IPS-20b (cell line): ENCODE measurements at regions not wholly inside any gene's neighbourhood (a gene's known extent, or its start where the extent isn't known, plus 50 kb on each side); places are given as distances from the start of the nearest gene placed in this dataset.
A peak's percentile ranks its signal among the peaks of the same experiment; 100 is the strongest.
"Not testable (repeated sequence)": the region's sequence is repeated elsewhere in the genome, so short reads cannot be mapped to it uniquely, and the experiment has no call there.

Source experiments
- H3K27ac ChIP-seq: one replicate; pipeline ENCODE4 v1.5.1; 2013; ENCODE audit warnings: low read length
- H3K27me3 ChIP-seq: 2 replicates; pipeline ENCODE4 v1.6.1; 2013; ENCODE audit warnings: mild to moderate bottlenecking, low read length, inconsistent platforms; ENCODE audit not compliant: insufficient read depth
- H3K36me3 ChIP-seq: 2 replicates; pipeline ENCODE4 v1.6.1; 2013; ENCODE audit warnings: low read depth, mild to moderate bottlenecking, inconsistent platforms, low read length, moderate library complexity; ENCODE audit not compliant: insufficient read depth
- H3K4me1 ChIP-seq: 2 replicates; pipeline ENCODE4 v1.6.1; 2013; ENCODE audit warnings: mild to moderate bottlenecking, control low read depth, inconsistent platforms, low read length, moderate library complexity; ENCODE audit not compliant: insufficient read depth
- H3K4me3 ChIP-seq: 2 replicates; pipeline ENCODE4 v1.5.1; 2013; ENCODE audit warnings: mild to moderate bottlenecking, low read length, inconsistent platforms
- H3K9ac ChIP-seq: 2 replicates; pipeline ENCODE4 v1.6.1; 2013; ENCODE audit warnings: low read depth, mild to moderate bottlenecking, inconsistent platforms, low read length, moderate library complexity
- H3K9me3 ChIP-seq: 2 replicates; pipeline ENCODE4 v1.6.1; 2013; ENCODE audit warnings: mild to moderate bottlenecking, low read depth, low read length, inconsistent platforms; ENCODE audit not compliant: insufficient read depth

GRCh38 chr7:32728412-32729334 lies 162.9 kb downstream of the KBTBD2 start:
- Histone ChIP-seq H3K4me3 (peak overlapping the region; percentile 73; the same call in 1 of the 2 replicates), H3K9ac (peak overlapping the region; percentile 73; the same call in 1 of the 2 replicates)
- H3K27me3 ChIP-seq, H3K27ac ChIP-seq, H3K4me1 ChIP-seq, H3K9me3 ChIP-seq, H3K36me3 ChIP-seq: not testable (repeated sequence)

GRCh38 chr7:32727483-32728411 lies 163.8 kb downstream of the KBTBD2 start:
- not testable (repeated sequence) for H3K27ac ChIP-seq, H3K9me3 ChIP-seq
- peak overlapping the region; percentile 73; the same call in 1 of the 2 replicates for H3K9ac ChIP-seq

GRCh38 chr7:32722837-32723236 lies 168.7 kb downstream of the KBTBD2 start:
- H3K9me3 ChIP-seq, H3K36me3 ChIP-seq, H3K4me3 ChIP-seq, H3K27ac ChIP-seq, H3K9ac ChIP-seq, H3K27me3 ChIP-seq, H3K4me1 ChIP-seq: not testable (repeated sequence)

More at GRCh38 chr7:32727483-32728411, 163.8 kb downstream of the KBTBD2 start:
- not testable (repeated sequence) for H3K36me3 ChIP-seq, H3K4me1 ChIP-seq, H3K27me3 ChIP-seq
- peak overlapping the region; percentile 73 for H3K4me3 ChIP-seq

GRCh38 chr7:32694182-32694581 lies 197.4 kb downstream of the KBTBD2 start:
- H3K27me3 ChIP-seq, result no peaks in the 10 kb centered on the region
- no peaks in the 10 kb centered on the region for H3K4me1 ChIP-seq
- H3K36me3 ChIP-seq, result no peaks in the 10 kb centered on the region
- no peak overlapping the region for H3K4me3 ChIP-seq
- H3K9ac ChIP-seq, result no peak overlapping the region
- peaks cover 6% of the 10 kb centered on the region for H3K9me3 ChIP-seq
- no peak overlapping the region for H3K27ac ChIP-seq

GRCh38 chr7:32691965-32692815 lies 196.9 kb downstream of the AVL9 start:
- H3K36me3 ChIP-seq, H3K27me3 ChIP-seq, H3K9me3 ChIP-seq, H3K4me1 ChIP-seq, H3K27ac ChIP-seq, H3K9ac ChIP-seq, H3K4me3 ChIP-seq: not testable (repeated sequence)

- not testable (repeated sequence) for H3K27me3 ChIP-seq, H3K4me1 ChIP-seq, H3K9ac ChIP-seq, H3K36me3 ChIP-seq, H3K27ac ChIP-seq, H3K9me3 ChIP-seq, H3K4me3 ChIP-seq
These were observed 192.8 kb downstream of the AVL9 start for GRCh38 chr7:32688092-32688491.

GRCh38 chr7:32681174-32681518 lies 185.9 kb downstream of the AVL9 start:
- H3K4me3 ChIP-seq, result peak overlapping the region; percentile 5; the same call in 1 of the 2 replicates
- H3K9ac ChIP-seq, result peak overlapping the region; percentile 61; the same call in 1 of the 2 replicates
- H3K9me3 ChIP-seq, result peaks cover 5% of the 10 kb centered on the region
- peaks cover 18% of the 10 kb centered on the region; the same call in 1 of the 2 replicates for H3K4me1 ChIP-seq
- H3K27ac ChIP-seq, result peak overlapping the region; percentile 21
- no peaks in the 10 kb centered on the region for H3K27me3 ChIP-seq
- peaks cover 4% of the 10 kb centered on the region; the same call in 1 of the 2 replicates for H3K36me3 ChIP-seq

GRCh38 chr7:32680259-32681173 lies 185.2 kb downstream of the AVL9 start:
- peak overlapping the region; percentile 65; the same call in 1 of the 2 replicates for H3K9ac ChIP-seq
- H3K27ac ChIP-seq, result peak overlapping the region; percentile 88
- no peaks in the 10 kb centered on the region for H3K27me3 ChIP-seq
- H3K9me3 ChIP-seq, result peaks cover 8% of the 10 kb centered on the region
- peak overlapping the region; percentile 5; the same call in 1 of the 2 replicates for H3K4me3 ChIP-seq
- H3K36me3 ChIP-seq, result peaks cover 7% of the 10 kb centered on the region; the same call in 1 of the 2 replicates
- H3K4me1 ChIP-seq, result peaks cover 18% of the 10 kb centered on the region; the same call in 1 of the 2 replicates

- peak overlapping the region; percentile 13 for H3K27ac ChIP-seq
These were observed 183.9 kb downstream of the AVL9 start for GRCh38 chr7:32679192-32679591.

GRCh38 chr7:32677593-32677992 lies 182.3 kb downstream of the AVL9 start:
- Histone ChIP-seq H3K9me3 (peaks cover 8% of the 10 kb centered on the region), H3K27me3 (no peaks in the 10 kb centered on the region), H3K27ac (no peak overlapping the region), H3K4me3 (no peak overlapping the region), H3K4me1 (peaks cover 18% of the 10 kb centered on the region; the same call in 1 of the 2 replicates), H3K36me3 (peaks cover 7% of the 10 kb centered on the region; the same call in 1 of the 2 replicates), H3K9ac (no peak overlapping the region)

More at GRCh38 chr7:32679192-32679591, 183.9 kb downstream of the AVL9 start:
- peaks cover 8% of the 10 kb centered on the region for H3K9me3 ChIP-seq
- no peaks in the 10 kb centered on the region for H3K27me3 ChIP-seq
- H3K36me3 ChIP-seq, result peaks cover 7% of the 10 kb centered on the region; the same call in 1 of the 2 replicates
- H3K9ac ChIP-seq, result peak overlapping the region; percentile 65; the same call in 1 of the 2 replicates
- H3K4me1 ChIP-seq, result peaks cover 18% of the 10 kb centered on the region; the same call in 1 of the 2 replicates
- no peak overlapping the region for H3K4me3 ChIP-seq
